ENCODE measurements at regions not wholly inside any gene's neighbourhood (a gene's known extent, or its start where the extent isn't known, plus 50 kb on each side); places are given as distances from the start of the nearest gene placed in this dataset.

DNA sequence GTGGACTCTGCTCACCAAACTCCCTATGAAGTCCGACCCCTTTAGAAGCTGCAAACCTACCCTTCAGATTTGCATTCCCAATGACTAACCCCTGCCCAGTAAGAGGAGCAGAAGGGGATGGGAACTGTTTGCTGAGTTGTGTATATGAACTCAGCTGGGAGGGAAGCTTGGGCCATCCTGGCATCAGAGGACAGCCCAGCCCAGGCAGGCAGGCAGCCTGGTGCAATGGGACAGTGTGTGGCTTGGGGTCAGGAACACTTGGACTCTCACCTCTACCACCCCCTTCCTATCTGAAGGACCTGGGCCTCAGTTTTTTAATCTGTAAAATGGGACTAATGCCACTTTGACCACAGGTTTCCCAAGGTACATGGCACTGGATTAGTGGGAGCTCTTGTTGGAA, 147.4 kb upstream of the GPR26 start:
- DNase-seq = no peak

- no peak for DNase-seq
Observed at GRCh38 chr10:123519861-123520260, 146.3 kb upstream of the GPR26 start.

DNA sequence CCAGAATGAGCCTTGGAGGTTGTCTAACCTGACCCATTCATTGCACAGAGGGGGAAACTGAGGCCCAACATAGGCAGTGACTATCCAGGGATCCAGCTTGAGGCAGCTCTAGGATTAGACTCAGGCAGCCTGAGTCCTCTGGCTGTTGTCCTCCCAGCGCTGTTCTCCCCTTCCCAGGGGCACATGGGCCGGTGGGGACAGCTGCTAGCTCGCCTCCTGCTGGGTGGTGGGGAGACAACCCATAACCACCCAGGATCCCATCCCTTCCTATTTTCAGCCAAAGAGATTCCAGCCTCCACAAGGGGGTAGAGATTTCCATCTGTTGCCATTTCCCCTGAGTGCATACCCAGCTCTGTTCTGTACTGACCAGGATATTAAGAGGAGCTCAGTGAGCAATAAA, 145.1 kb upstream of the GPR26 start:
- no peak for DNase-seq

DNA sequence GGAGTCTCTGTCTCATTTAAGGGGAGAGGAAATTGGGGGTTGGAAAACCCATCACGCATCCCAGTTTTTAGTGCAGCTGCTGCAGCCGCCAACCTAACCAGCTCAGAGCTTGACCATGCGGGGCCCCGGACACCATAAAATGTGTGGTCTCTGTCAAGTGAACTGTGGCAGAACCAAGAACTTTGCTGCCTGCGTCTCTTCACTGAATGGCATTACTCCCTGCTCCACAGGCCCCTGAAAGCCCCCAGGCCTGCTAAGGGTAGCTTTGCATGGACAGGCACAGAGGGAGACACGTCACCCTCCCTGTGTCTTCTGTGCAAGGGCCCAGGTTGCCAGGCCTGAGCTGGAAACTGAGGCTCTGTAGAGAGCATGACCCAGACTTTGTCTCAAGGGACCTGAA, 144.6 kb upstream of the GPR26 start:
- no peak for DNase-seq

DNA sequence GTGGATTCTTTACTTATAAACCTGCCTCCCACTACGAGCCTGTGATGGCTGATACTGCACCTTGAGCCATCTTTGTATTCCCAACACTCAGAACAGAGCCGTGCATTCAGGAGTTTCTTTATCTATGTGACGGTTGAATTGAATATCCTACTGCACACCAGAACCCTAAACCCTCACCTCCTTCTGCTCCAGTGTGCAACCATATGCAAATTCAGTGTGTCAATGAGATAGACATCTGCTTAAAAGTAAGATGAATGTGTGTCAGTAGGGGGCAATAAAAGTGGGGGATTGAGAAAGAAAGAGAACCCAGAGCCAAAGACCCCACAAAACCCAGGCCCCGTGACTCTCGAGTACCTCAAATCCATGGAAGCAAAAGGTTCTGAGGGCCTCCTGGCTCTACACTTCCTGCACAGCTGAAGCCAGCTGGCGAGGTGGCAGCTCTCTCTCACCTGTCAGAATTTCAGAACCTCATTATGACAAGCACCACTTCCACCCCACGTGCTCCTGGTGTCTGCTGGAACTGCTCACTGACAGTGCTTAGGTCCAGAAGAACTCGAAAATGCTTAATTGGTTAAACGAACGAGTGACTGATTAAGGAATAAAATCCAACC, 143.3 kb upstream of the GPR26 start:
- no peak for DNase-seq

GRCh38 chr10:123523833-123524232, 142.3 kb upstream of the GPR26 start:
- no peak for DNase-seq

GRCh38 chr10:123526356-123527064, 139.6 kb upstream of the GPR26 start:
- DNase-seq = no peak

GRCh38 chr10:123527151-123527550, 139.0 kb upstream of the GPR26 start:
- DNase-seq = no peak

DNA sequence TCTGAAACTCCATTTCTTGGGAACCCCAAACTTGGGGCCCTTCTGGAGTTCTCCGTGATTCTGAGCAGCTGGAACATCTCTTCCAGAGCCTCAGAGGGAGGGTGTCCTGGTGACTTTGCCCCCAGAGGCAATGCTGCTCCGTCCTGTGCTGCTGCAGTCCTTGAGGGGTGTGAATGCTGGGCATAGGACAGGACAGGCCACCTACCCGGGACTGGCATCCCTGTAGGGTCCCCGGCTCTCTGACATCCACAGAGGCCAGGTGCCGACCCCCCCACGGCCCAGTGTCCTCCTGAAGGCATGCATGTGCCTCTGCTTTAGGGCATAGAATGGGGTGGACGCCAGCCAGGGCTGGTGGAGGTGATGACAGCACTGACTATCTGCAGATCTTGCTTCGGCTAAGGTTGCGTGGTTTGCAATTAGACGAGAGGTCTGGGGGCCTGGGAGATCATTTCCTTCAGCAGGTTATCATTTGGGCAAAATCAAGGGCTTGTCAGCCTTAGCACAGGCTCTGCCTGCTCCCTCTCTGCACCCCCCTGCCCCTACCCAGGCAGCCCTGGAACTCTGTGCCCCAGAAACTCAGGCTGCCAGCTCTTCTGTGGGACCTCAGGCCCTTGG, 136.9 kb upstream of the GPR26 start:
- DNase-seq = no peak

- no peak for DNase-seq
Observed at GRCh38 chr10:123530166-123530870, 135.8 kb upstream of the GPR26 start.

GRCh38 chr10:123535386-123535785, 130.8 kb upstream of the GPR26 start:
- no peak for DNase-seq

DNA sequence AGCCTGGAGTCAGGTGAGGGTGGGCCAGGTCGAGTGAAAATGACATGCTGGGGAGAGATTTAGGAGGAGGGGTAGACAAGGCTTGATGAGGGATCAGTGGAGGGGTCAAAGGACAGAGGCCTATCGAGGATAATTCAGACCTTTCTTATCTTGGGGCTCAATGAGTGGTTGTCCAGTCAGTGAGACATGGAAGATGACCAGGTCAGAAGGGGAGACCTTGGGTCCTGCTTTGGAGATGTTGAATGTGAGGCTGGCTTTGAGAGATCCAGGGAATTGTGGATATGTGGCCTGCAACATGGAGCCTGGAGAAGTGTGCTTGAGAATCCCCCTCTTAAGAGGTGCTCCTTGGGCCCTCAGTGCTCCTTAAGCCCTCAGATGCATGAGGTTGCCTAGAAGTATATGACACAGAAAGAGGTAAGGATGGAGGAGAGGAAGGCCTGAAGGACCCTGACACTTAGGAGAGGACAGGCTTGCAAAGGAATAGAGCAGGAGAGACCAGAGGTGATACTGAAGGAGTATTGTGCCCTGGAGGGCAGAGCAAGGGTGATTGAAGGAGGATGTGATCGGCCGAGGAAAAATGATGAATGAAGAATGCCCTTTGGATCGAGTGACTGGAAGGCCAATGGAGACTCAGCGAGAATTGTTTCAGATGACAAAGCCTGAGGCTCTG, 129.8 kb upstream of the GPR26 start:
- no peak for DNase-seq

- no peak for DNase-seq
Observed at GRCh38 chr10:123537188-123537961, 128.8 kb upstream of the GPR26 start.

GRCh38 chr10:123538401-123539320, 127.5 kb upstream of the GPR26 start:
- DNase-seq = no peak

DNA sequence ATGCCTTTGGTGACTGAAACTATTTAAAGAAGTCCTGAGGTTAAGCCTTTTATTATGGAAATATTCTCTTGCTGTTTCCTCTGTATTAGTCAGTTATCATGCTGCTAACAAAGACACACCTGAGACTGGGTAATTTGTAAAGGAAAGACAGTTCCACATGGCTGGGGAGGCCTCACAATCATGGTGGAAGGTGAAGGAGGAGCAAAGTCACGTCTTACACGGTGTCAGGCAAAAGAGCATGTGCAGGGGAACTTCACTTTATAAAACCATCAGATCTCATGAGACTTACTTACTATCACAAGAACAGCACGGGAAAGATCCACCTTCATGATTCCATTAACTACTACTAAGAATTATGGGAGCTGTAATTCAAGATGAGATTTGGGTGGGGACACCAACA, 121.2 kb upstream of the GPR26 start:
- DNase-seq = no peak

DNA sequence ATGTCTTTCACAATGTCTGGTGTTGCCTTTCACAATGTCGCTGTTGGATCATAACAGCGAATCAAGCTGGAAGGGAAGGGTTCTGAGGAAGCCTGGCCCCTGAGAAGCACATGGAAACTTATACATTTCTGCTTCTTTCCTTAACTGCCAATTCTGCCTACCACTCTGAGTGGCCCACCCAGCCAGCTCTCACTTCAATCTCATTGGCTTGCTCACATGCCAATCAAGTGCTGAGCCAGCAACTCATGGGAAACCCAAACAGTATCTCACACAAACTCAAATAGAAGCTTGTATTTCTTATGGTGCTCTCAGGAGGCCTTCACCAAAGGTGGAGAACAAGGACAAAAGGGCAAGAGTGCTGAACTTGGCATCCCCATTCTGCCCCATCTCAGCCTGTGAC, 117.4 kb upstream of the GPR26 start:
- no peak for DNase-seq

GRCh38 chr10:123549761-123550454, 116.2 kb upstream of the GPR26 start:
- DNase-seq = no peak

- no peak for DNase-seq
Observed at GRCh38 chr10:123550675-123551096, 115.5 kb upstream of the GPR26 start.

DNA sequence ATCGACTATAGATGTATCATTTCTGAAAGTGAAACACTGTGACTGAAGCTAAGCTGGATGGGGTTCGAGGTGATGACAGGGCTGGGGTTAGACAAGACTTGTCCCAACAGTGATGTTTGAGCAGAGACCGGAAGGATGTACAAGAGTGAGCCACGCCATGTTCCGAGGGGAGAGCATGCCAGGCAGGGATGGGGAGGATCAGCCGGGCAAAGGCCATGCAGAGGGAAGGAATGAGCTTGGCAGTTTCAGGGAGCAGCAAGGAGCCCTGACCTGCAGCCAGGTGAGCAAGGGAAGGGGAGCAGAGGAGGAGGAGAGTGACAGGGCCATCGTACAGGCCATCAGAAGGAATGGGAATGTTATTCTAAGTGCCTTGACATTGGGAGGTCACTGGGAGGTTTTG, 114.9 kb upstream of the GPR26 start:
- DNase-seq = no peak
